ENCODE measurements at regions not wholly inside any gene's neighbourhood (a gene's known extent, or its start where the extent isn't known, plus 50 kb on each side); places are given as distances from the start of the nearest gene placed in this dataset.
"Not testable (repeated sequence)": the region's sequence is repeated elsewhere in the genome, so short reads cannot be mapped to it uniquely, and the experiment has no call there.

- TF ChIP-seq SUZ12, ZNF384, NFRKB (IDR thresholded peaks at IDR 0.05): not testable (repeated sequence)
Observed at GRCh38 chr14:45796006-45796405, 543.0 kb upstream of the MIS18BP1 start.

All from HEK293T (cell line).